ENCODE measurements at regions not wholly inside any gene's neighbourhood (a gene's known extent, or its start where the extent isn't known, plus 50 kb on each side); places are given as distances from the start of the nearest gene placed in this dataset.

GRCh38 chr4:129189630-129190029 lies 93.7 kb downstream of the C4orf33 start:
- TF ChIP-seq CTCF (IDR thresholded peaks at IDR 0.05) (no peak), POLR2A (IDR thresholded peaks at IDR 0.05) (no peak)

Data from testis (tissue), 2 donors.